ENCODE measurements at regions not wholly inside any gene's neighbourhood (a gene's known extent, or its start where the extent isn't known, plus 50 kb on each side); places are given as distances from the start of the nearest gene placed in this dataset.

GRCh38 chr4:181737744-181738143 is 505.5 kb upstream of the TENM3 start:
- no peak overlapping the region for H3K27ac ChIP-seq (ENCODE audit: low read length)
- no peaks in the 10 kb centered on the region for H3K4me1 ChIP-seq (ENCODE audit: control insufficient read depth, insufficient read depth, low read length)
- no peak for DNase-seq
- no peak overlapping the region for H3K4me3 ChIP-seq (ENCODE audit: low read length)
- no peaks in the 10 kb centered on the region for H3K36me3 ChIP-seq (ENCODE audit: control insufficient read depth, insufficient read depth, low read length)
- H3K27me3 ChIP-seq (ENCODE audit: control insufficient read depth, insufficient read depth, low read length), result no peaks in the 10 kb centered on the region
- H3K9me3 ChIP-seq (replicated peaks; ENCODE audit: control insufficient read depth, low read depth, low read length), result no peaks in the 10 kb centered on the region
- WGBS (ENCODE audit: insufficient coverage), result no CpG with 5 or more reads among the region's 4 CpGs

GRCh38 chr4:181739031-181739430 is 504.2 kb upstream of the TENM3 start:
- Histone ChIP-seq H3K4me1 (ENCODE audit: control insufficient read depth, insufficient read depth, low read length) (no peaks in the 10 kb centered on the region), H3K9me3 (replicated peaks; ENCODE audit: control insufficient read depth, low read depth, low read length) (no peaks in the 10 kb centered on the region), H3K27me3 (ENCODE audit: control insufficient read depth, insufficient read depth, low read length) (no peaks in the 10 kb centered on the region), H3K27ac (ENCODE audit: low read length) (no peak overlapping the region), H3K36me3 (ENCODE audit: control insufficient read depth, insufficient read depth, low read length) (no peaks in the 10 kb centered on the region), H3K4me3 (ENCODE audit: low read length) (no peak overlapping the region)
- DNase-seq, result no peak
- WGBS (ENCODE audit: insufficient coverage), result 90% methylated on average over 2 of the region's 6 CpGs

- H3K27me3 ChIP-seq (ENCODE audit: control insufficient read depth, insufficient read depth, low read length), result no peaks in the 10 kb centered on the region
- DNase-seq, result no peak
- no peaks in the 10 kb centered on the region for H3K9me3 ChIP-seq (replicated peaks; ENCODE audit: control insufficient read depth, low read depth, low read length)
Observed at GRCh38 chr4:181741513-181741912, 501.7 kb upstream of the TENM3 start.

GRCh38 chr4:181745933-181746625 is 497.1 kb upstream of the TENM3 start:
- H3K27me3 ChIP-seq (ENCODE audit: control insufficient read depth, insufficient read depth, low read length), result no peaks in the 10 kb centered on the region
- no peak overlapping the region for H3K4me3 ChIP-seq (ENCODE audit: low read length)
- DNase-seq, result no peak
- H3K9me3 ChIP-seq (replicated peaks; ENCODE audit: control insufficient read depth, low read depth, low read length), result no peaks in the 10 kb centered on the region
- no peak overlapping the region for H3K27ac ChIP-seq (ENCODE audit: low read length)
- H3K4me1 ChIP-seq (ENCODE audit: control insufficient read depth, insufficient read depth, low read length), result no peaks in the 10 kb centered on the region
- 64% methylated on average over 1 of the region's 1 CpG for WGBS (ENCODE audit: insufficient coverage)
- no peaks in the 10 kb centered on the region for H3K36me3 ChIP-seq (ENCODE audit: control insufficient read depth, insufficient read depth, low read length)

More at GRCh38 chr4:181741513-181741912, 501.7 kb upstream of the TENM3 start:
- no peak overlapping the region for H3K27ac ChIP-seq (ENCODE audit: low read length)
- no peak overlapping the region for H3K4me3 ChIP-seq (ENCODE audit: low read length)
- WGBS (ENCODE audit: insufficient coverage), result no CpG with 5 or more reads among the region's 6 CpGs
- H3K4me1 ChIP-seq (ENCODE audit: control insufficient read depth, insufficient read depth, low read length), result no peaks in the 10 kb centered on the region
- no peaks in the 10 kb centered on the region for H3K36me3 ChIP-seq (ENCODE audit: control insufficient read depth, insufficient read depth, low read length)

GRCh38 chr4:181748581-181748980 is 494.6 kb upstream of the TENM3 start:
- no peak for DNase-seq
- Histone ChIP-seq H3K27me3 (ENCODE audit: control insufficient read depth, insufficient read depth, low read length) (no peaks in the 10 kb centered on the region), H3K9me3 (replicated peaks; ENCODE audit: control insufficient read depth, low read depth, low read length) (no peaks in the 10 kb centered on the region), H3K27ac (ENCODE audit: low read length) (no peak overlapping the region), H3K4me3 (ENCODE audit: low read length) (no peak overlapping the region), H3K36me3 (ENCODE audit: control insufficient read depth, insufficient read depth, low read length) (no peaks in the 10 kb centered on the region), H3K4me1 (ENCODE audit: control insufficient read depth, insufficient read depth, low read length) (no peaks in the 10 kb centered on the region)
- WGBS (ENCODE audit: insufficient coverage), result 20% methylated on average over 1 of the region's 4 CpGs

- H3K36me3 ChIP-seq (ENCODE audit: control insufficient read depth, insufficient read depth, low read length), result no peaks in the 10 kb centered on the region
- no peak overlapping the region for H3K4me3 ChIP-seq (ENCODE audit: low read length)
- no peaks in the 10 kb centered on the region for H3K27me3 ChIP-seq (ENCODE audit: control insufficient read depth, insufficient read depth, low read length)
- WGBS (ENCODE audit: insufficient coverage), result no CpG with 5 or more reads among the region's 6 CpGs
- no peaks in the 10 kb centered on the region for H3K4me1 ChIP-seq (ENCODE audit: control insufficient read depth, insufficient read depth, low read length)
- DNase-seq, result no peak
- no peaks in the 10 kb centered on the region for H3K9me3 ChIP-seq (replicated peaks; ENCODE audit: control insufficient read depth, low read depth, low read length)
- H3K27ac ChIP-seq (ENCODE audit: low read length), result no peak overlapping the region
Observed at GRCh38 chr4:181752516-181752915, 490.7 kb upstream of the TENM3 start.

- no peaks in the 10 kb centered on the region for H3K9me3 ChIP-seq (replicated peaks; ENCODE audit: control insufficient read depth, low read depth, low read length)
- H3K36me3 ChIP-seq (ENCODE audit: control insufficient read depth, insufficient read depth, low read length), result no peaks in the 10 kb centered on the region
- 90% methylated on average over 3 of the region's 4 CpGs for WGBS (ENCODE audit: insufficient coverage)
- no peak for DNase-seq
- H3K4me1 ChIP-seq (ENCODE audit: control insufficient read depth, insufficient read depth, low read length), result no peaks in the 10 kb centered on the region
- no peaks in the 10 kb centered on the region for H3K27me3 ChIP-seq (ENCODE audit: control insufficient read depth, insufficient read depth, low read length)
- no peak overlapping the region for H3K4me3 ChIP-seq (ENCODE audit: low read length)
- no peak overlapping the region for H3K27ac ChIP-seq (ENCODE audit: low read length)
Observed at GRCh38 chr4:181753207-181753606, 490.0 kb upstream of the TENM3 start.

GRCh38 chr4:181755846-181756245 is 487.4 kb upstream of the TENM3 start:
- no peak overlapping the region for H3K4me3 ChIP-seq (ENCODE audit: low read length)
- H3K9me3 ChIP-seq (replicated peaks; ENCODE audit: control insufficient read depth, low read depth, low read length), result no peaks in the 10 kb centered on the region
- H3K27ac ChIP-seq (ENCODE audit: low read length), result no peak overlapping the region
- no CpG with 5 or more reads among the region's 5 CpGs for WGBS (ENCODE audit: insufficient coverage)
- H3K4me1 ChIP-seq (ENCODE audit: control insufficient read depth, insufficient read depth, low read length), result no peaks in the 10 kb centered on the region
- H3K36me3 ChIP-seq (ENCODE audit: control insufficient read depth, insufficient read depth, low read length), result no peaks in the 10 kb centered on the region
- H3K27me3 ChIP-seq (ENCODE audit: control insufficient read depth, insufficient read depth, low read length), result no peaks in the 10 kb centered on the region
- DNase-seq, result no peak

GRCh38 chr4:181756451-181757095 is 486.6 kb upstream of the TENM3 start:
- H3K36me3 ChIP-seq (ENCODE audit: control insufficient read depth, insufficient read depth, low read length), result no peaks in the 10 kb centered on the region
- H3K9me3 ChIP-seq (replicated peaks; ENCODE audit: control insufficient read depth, low read depth, low read length), result no peaks in the 10 kb centered on the region
- H3K27ac ChIP-seq (ENCODE audit: low read length), result no peak overlapping the region
- 40% methylated on average over 3 of the region's 5 CpGs for WGBS (ENCODE audit: insufficient coverage)
- no peaks in the 10 kb centered on the region for H3K27me3 ChIP-seq (ENCODE audit: control insufficient read depth, insufficient read depth, low read length)
- no peaks in the 10 kb centered on the region for H3K4me1 ChIP-seq (ENCODE audit: control insufficient read depth, insufficient read depth, low read length)
- no peak overlapping the region for H3K4me3 ChIP-seq (ENCODE audit: low read length)
- DNase-seq, result no peak

- 0% methylated on average over 2 of the region's 3 CpGs for WGBS (ENCODE audit: insufficient coverage)
- H3K27ac ChIP-seq (ENCODE audit: low read length), result no peak overlapping the region
- no peaks in the 10 kb centered on the region for H3K4me1 ChIP-seq (ENCODE audit: control insufficient read depth, insufficient read depth, low read length)
- no peak for DNase-seq
- no peaks in the 10 kb centered on the region for H3K36me3 ChIP-seq (ENCODE audit: control insufficient read depth, insufficient read depth, low read length)
- H3K9me3 ChIP-seq (replicated peaks; ENCODE audit: control insufficient read depth, low read depth, low read length), result no peaks in the 10 kb centered on the region
- no peaks in the 10 kb centered on the region for H3K27me3 ChIP-seq (ENCODE audit: control insufficient read depth, insufficient read depth, low read length)
- no peak overlapping the region for H3K4me3 ChIP-seq (ENCODE audit: low read length)
Observed at GRCh38 chr4:181757098-181757497, 486.1 kb upstream of the TENM3 start.

Data from muscle of leg (tissue), 3 donors.